ENCODE measurements at regions not wholly inside any gene's neighbourhood (a gene's known extent, or its start where the extent isn't known, plus 50 kb on each side); places are given as distances from the start of the nearest gene placed in this dataset.
"Not testable (repeated sequence)": the region's sequence is repeated elsewhere in the genome, so short reads cannot be mapped to it uniquely, and the experiment has no call there.

- DNase-seq (ENCODE audit: low read depth): no peak
Measured at GRCh38 chr2:173468266-173468793, 113.7 kb downstream of the CDCA7 start.

DNA sequence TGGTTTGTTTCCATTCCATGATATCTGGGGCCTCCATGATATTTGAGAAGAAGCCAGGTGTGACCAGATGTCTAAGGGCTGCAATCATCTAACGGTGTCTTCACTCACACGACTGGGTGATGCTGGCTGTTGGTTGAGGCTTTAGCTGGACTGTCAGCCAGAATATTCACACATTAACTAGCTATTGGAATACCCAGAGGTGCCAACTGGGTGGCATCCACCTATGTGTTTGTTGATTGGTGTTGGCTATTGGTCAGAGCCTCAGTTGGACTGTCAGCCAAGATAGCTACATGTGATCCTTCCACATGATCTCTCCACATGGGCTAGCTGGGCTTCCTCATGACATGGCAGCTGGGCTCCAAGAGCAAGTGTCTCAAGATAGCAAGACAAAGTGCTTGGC, 117.4 kb downstream of the CDCA7 start:
- no peak for DNase-seq (ENCODE audit: low read depth)

DNA sequence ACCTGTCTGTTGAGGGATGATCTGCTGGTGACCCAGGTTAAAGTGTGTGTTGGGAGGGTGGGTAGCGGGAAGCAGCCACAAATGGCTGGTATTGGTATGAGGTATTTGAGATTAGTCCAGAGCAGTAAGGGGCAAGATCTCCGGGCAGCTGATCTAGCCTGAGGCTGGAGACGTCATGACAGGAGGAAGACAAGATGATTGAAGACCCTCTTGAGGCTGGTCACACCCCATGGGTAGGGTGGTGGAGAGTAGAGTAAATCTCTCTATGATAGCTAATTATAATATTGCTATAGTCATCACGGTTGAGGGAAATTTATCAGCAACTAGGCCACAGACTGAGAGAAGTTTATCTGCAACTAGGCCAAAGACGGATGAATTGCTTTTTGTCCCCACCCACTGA, 128.5 kb downstream of the CDCA7 start:
- DNase-seq (ENCODE audit: low read depth): no peak

GRCh38 chr2:173488861-173489260, 134.2 kb downstream of the CDCA7 start:
- DNase-seq (ENCODE audit: low read depth): no peak

DNA sequence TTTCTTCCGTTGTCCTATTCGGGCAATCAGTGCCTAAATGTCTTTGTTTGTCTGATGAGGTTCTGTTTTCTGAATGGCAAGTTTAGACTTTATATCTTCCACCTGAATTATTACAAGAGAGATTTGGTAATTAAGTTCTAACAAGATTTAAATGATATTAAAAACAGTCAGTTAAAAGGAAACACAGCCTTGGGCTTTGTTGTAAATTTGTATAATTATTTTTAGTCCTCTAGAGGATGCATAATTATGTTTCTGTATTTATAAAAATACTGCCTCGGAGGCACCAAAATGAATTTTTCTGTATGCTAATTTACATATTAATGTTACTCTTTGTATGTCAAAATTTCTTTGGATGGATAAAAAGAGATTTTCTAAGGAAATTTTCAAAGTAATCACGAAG, 136.7 kb downstream of the CDCA7 start:
- no peak for DNase-seq (ENCODE audit: low read depth)

- no peak for DNase-seq (ENCODE audit: low read depth)
Measured at GRCh38 chr2:173493874-173494273, 139.2 kb downstream of the CDCA7 start.

DNA sequence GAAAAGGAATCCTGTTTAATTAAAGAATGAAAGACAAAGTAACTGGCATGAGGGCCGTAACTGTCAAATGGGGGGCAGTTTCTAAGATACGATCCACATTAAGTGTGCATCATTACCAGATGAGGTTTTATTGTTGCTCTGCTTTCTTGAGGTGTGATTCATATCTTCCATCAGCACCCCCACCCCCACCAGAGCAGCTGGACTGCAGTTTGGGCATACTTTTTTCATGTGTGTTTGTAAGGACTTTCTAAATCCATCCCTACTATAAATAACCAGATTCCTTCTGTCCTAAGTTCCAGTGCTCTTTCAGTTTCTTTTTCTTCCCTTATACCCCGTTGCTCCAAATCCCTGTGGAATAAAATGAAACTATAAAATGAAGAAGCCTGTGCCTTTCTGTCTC, 142.1 kb downstream of the CDCA7 start:
- DNase-seq (ENCODE audit: low read depth): no peak

GRCh38 chr2:173500953-173501352, 146.3 kb downstream of the CDCA7 start:
- no peak for DNase-seq (ENCODE audit: low read depth)

DNA sequence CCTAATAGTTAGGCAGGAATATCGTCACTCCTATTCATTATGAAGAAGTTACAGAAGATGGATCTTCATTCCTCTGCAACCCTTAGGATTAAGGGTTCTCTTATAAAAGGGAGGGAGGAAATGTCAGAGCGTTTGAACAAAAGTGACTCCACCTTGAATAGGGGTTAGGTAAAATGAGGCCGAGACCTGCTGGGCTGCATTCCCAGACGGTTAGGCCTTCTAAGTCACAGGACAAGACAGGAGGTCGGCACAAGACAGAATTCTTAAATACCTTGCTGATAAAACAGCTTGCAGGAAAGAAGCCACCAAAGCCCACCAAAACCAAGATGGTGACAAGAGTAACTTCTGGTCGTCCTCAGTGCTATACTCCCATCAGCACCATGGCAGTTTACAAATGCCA, 147.6 kb downstream of the CDCA7 start:
- no peak for DNase-seq (ENCODE audit: low read depth)

DNA sequence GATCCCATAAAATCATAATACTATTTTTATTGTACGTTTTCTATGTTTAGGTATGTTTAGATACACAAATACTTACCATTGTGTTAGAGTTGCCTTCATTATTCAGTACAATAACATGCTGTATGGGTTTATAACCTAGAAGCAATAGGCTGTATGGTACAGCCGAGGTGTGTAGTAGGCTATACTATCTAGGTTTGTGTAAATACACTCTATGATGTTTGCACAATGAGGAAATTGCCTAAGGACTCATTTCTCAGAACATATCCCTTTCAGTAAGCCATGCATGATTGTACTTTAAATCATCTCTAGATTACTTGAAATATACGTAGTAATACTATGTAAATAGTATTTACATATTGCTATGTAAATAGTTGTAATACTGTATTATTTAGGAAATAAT, 156.7 kb downstream of the CDCA7 start:
- no peak for DNase-seq (ENCODE audit: low read depth)

DNA sequence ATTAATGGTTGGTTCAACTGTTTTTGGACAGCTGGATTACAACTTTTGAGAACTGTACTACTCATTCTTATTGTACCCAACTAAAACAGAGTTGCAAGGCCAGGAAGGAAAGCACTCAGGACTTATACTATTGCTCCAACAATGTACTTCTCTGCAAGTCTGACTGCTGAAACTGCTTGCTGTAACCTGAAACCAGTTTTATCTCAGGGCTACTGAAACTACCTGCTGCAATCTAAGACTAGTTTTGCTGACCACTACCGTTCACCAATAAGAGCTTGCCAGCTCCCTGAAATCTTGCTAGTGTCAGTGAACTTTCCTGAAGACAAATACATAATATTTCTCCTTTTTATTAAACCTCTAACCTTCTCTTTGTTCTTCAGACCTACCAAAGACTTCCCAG, 157.3 kb downstream of the CDCA7 start:
- DNase-seq (ENCODE audit: low read depth): no peak

DNA sequence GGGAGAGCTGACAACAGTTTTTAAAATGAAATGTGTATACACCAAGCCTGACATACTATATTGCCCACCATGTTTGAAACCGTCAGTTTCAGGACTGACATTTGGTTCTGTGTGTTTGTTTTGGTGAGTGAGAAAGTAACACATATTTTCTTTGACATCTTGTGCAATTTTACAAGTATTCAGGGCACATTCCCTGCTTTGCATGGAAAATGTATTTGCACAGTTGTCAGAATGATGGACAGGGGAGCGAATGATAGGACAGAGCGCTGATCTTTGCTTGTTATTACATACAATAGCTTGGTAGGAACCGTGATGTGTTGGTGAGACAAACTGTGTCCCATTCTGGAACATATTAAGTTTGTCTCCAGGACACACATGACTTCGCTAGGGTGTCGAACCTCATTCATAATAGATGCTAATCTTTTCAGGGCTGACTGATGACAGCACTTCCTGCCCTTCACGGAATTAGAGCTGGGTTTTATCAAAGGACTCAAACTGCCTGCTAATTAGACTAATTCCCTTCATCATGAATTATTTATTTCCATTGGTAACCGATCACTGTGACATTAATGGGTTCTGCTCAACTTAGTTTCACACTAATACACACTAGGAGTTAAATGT, 158.5 kb downstream of the CDCA7 start:
- no peak for DNase-seq (ENCODE audit: low read depth)

DNA sequence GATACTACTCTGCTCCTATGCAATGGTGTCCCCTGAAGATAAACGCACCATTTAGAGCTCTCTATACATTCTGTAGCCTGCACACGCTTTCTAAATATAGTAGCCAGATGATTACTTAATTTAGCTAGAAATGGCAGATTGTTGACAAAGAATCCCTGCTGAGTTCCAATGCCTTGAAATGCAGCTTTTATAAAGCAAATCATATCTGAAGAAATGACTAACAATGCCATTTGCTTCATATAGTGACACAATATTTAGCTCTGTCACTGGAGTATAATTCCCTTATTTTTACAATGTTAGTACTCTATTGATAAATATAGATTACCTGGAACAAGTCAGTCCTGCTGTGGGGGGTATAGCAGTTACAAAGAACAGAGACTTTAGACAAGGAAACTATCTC, 166.2 kb downstream of the CDCA7 start:
- DNase-seq (ENCODE audit: low read depth): no peak

DNA sequence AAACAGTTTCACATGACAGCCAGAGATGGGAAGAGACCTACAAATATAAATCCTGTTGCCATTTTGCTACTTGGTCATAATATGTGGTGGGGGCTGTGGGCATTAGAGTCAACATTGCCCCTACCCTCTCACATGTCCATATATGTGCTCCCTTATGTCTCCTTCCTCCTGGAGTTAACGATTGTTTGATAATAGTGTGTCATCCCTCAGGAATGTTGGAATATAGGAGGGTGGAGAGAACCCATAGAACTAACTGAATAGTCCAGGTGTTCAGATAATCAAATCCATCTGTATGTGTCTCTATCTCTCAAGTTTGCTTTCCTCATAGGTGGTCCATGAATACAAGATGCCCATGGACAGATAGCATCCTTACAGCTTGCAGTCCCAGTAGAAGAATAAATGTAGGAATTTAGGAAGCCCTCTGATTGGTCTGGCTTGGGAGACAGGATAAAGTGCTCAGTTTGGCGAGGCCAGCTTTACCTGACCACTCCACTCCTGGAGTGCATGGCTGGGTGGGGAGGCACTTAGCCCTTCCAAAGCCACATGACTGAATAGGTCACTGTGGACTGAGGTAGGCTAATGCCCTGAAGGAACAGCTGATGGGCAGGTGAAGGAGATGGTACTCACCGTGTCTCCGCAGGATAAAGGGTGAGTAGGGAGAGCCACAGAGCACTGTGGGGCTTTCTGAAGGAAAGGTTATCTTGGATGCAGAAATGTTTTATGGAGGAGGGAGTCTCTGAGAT, 166.9 kb downstream of the CDCA7 start:
- DNase-seq (ENCODE audit: low read depth): no peak

DNA sequence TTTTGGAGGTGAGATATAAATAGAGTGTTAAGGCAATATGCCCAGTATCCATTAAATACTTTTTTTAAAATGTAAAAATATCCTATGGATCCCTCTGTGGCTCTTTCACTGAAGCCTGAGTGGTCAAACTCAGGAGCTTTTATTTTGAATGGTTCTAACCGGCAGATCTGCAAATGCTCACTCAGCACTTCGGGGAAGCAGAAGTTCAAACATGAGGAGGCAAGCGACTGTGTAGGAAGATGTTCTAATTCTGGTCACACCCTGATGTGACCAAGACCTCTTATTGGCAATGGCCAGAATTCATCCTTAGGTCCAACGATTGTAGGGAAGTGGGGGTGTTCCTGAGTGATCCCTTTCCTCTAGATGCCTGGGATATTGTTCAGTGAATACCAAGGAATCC, 168.8 kb downstream of the CDCA7 start:
- DNase-seq (ENCODE audit: low read depth): no peak

- no peak for DNase-seq (ENCODE audit: low read depth)
Measured at GRCh38 chr2:173524256-173524955, 169.7 kb downstream of the CDCA7 start.

DNA sequence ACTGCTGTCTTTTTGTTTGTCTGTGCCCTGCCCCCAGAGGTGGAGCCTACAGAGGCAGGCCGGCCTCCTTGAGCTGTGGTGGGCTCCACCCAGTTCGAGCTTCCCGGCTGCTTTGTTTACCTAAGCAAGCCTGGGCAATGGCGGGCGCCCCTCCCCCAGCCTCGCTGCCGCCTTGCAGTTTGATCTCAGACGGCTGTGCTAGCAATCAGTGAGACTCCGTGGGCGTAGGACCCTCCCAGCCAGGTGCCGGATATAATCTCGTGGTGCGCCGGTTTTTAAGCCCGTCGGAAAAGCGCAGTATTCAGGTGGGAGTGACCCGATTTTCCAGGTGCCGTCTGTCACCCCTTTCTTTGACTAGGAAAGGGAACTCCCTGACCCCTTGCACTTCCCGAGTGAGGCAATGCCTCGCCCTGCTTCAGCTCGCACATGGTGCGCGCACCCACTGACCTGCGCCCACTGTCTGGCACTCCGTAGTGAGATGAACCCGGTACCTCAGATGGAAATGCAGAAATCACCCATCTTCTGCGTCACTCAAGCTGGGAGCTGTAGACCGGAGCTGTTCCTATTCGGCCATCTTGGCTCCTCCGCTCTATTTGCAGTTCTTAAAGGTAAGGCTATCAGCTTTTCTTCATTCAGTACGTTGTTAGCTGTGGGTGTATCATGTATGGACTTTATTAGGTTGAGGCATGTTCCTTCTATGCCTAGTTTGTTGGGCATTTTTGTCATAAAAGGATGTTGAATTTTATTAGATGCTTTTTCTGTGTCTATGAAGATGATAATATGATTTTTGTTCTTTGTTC, 178.3 kb downstream of the CDCA7 start:
- DNase-seq (ENCODE audit: low read depth): not testable (repeated sequence)

GRCh38 chr2:173537694-173538093, 183.0 kb downstream of the CDCA7 start:
- DNase-seq (ENCODE audit: low read depth): no peak

GRCh38 chr2:173539615-173540014, 184.9 kb downstream of the CDCA7 start:
- no peak for DNase-seq (ENCODE audit: low read depth)

DNA sequence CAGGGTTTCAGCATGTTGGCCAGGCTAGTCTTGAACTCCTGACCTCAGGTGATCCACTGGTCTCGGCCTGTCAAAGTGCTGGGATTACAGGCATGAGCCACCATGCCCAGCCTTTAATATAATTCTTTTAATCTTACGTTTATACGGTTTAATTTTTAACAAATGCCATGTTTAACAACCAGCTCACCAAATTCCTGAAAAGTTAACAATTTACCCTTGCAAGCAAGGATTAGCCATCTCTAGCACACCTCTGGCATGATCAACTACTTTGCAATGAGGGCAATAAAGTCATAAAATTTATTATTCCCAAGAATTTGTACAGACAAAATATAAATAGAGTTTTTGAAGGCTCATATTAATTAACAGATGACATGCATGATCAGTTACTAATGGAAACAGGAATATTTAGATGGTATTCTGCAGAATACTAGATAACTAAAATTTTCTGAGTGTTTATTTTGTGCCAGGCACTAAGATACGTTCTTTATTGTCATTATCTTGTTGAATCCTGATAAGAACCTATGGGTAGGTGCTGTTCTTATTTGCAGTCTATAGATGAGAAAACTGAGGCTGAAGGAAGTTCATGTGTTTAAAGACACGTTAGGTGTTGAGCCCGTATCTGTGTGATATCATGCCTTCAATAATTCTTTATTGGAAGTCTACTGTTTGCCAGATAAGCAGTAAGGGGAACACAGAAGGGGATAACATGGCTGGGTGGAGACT, 190.1 kb downstream of the CDCA7 start:
- DNase-seq (ENCODE audit: low read depth): no peak

- DNase-seq (ENCODE audit: low read depth): no peak
Measured at GRCh38 chr2:173545364-173545763, 190.7 kb downstream of the CDCA7 start.

DNA sequence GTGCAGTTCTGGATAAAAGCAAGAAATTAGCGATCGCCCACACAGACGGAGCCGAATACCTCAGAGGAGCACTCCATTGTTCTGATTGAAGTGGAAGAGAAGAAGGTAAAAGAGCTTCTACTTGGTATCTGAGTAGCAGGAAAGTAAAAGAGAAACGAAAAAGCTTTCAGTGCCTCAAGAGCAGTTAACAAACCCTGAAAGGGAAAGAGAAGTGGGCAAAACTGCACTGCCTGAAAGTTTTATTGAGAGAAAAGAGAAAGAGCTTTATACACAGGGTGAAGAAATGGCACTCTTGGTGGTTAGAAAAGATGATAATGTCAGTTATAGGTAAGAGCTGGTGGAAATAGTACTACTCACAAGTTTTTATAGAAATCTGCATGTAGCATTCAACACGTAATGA, 192.8 kb downstream of the CDCA7 start:
- no peak for DNase-seq (ENCODE audit: low read depth)

Data from stimulated activated CD4-positive, alpha-beta T cell treated with anti-CD3 and anti-CD28 coated beads, Interleukin-2, amount 100 ng/mL, for 4 hours (primary cell).